HL-60 (cell line): ENCODE measurements at regions not wholly inside any gene's neighbourhood (a gene's known extent, or its start where the extent isn't known, plus 50 kb on each side); places are given as distances from the start of the nearest gene placed in this dataset.

ENCODE experiments used
- DNase-seq, 2 experiments: peaks; one replicate each; pipeline ENCODE4 v3.0.0-alpha.2; 2010 to 2020; ENCODE audit warnings: low read depth in 1 of 2, low spot score in 1 of 2
- H3K27ac ChIP-seq: fragments of 250-450 bp; sonication (Bioruptor Pico); replicated peaks from 2 replicates; pipeline ENCODE4 v1.5.1; 2020; ENCODE audit warnings: mild to moderate bottlenecking, moderate library complexity
- H3K27me3 ChIP-seq: fragments of 250-450 bp; sonication (Bioruptor Pico); 2 replicates; pipeline ENCODE4 v1.5.1; 2021; ENCODE audit warnings: mild to moderate bottlenecking, moderate library complexity; ENCODE audit not compliant: insufficient read depth, poor library complexity, severe bottlenecking
- H3K4me3 ChIP-seq: replicated peaks from 2 replicates; pipeline ENCODE4 v1.5.1; 2011; ENCODE audit warnings: mild to moderate bottlenecking, control low read depth, low read length; ENCODE audit not compliant: insufficient read depth
- CTCF ChIP-seq: IDR thresholded peaks from one replicate; pipeline ENCODE4 v1.5.1; 2011; ENCODE audit warnings: low read length, control low read depth, inconsistent platforms; ENCODE audit not compliant: insufficient read depth
- GABPA ChIP-seq: IDR thresholded peaks from 2 replicates; pipeline ENCODE4 v1.6.1; 2012; ENCODE audit warnings: low read depth
- POLR2AphosphoS5 ChIP-seq: IDR thresholded peaks from 2 replicates; pipeline ENCODE4 v1.6.1; 2012; ENCODE audit warnings: low read depth
- REST ChIP-seq: IDR thresholded peaks from 2 replicates; pipeline ENCODE4 v1.6.1; 2012; ENCODE audit warnings: low read depth; ENCODE audit not compliant: insufficient replicate concordance
- SPI1 ChIP-seq: IDR thresholded peaks from 2 replicates; pipeline ENCODE4 v1.6.1; 2012; ENCODE audit warnings: low read depth, mild to moderate bottlenecking, borderline replicate concordance

GRCh38 chr2:182577816-182578215 is 138.2 kb upstream of the DNAJC10 start:
- no peak for TF ChIP-seq POLR2AphosphoS5
- no peak overlapping the region for H3K27ac ChIP-seq
- DNase-seq, result no peak
- H3K27me3 ChIP-seq, result peaks cover 3% of the 10 kb centered on the region
- H3K4me3 ChIP-seq, result no peak overlapping the region

GRCh38 chr2:182581196-182581935 is 134.7 kb upstream of the DNAJC10 start:
- TF ChIP-seq REST (no peak), CTCF (no peak), POLR2AphosphoS5 (no peak)
- H3K4me3 ChIP-seq, result no peak overlapping the region
- H3K27ac ChIP-seq, result no peak overlapping the region
- DNase-seq, result no peak
- H3K27me3 ChIP-seq, result peaks cover 3% of the 10 kb centered on the region

GRCh38 chr2:182584462-182584861 is 131.6 kb upstream of the DNAJC10 start:
- no peak overlapping the region for H3K27ac ChIP-seq
- H3K4me3 ChIP-seq, result no peak overlapping the region
- no peak for DNase-seq
- no peaks in the 10 kb centered on the region for H3K27me3 ChIP-seq
- TF ChIP-seq SPI1, result no peak
- TF ChIP-seq CTCF, result no peak
- TF ChIP-seq POLR2AphosphoS5, result no peak
- no peak for TF ChIP-seq GABPA
- TF ChIP-seq REST, result no peak

- no peak for DNase-seq
- Histone ChIP-seq H3K27me3 (no peaks in the 10 kb centered on the region), H3K4me3 (no peak overlapping the region), H3K27ac (no peak overlapping the region)
- TF ChIP-seq POLR2AphosphoS5 (no peak), REST (no peak), CTCF (no peak), SPI1 (no peak)
Observed at GRCh38 chr2:182585001-182585400, 131.1 kb upstream of the DNAJC10 start.
